ENCODE measurements at regions not wholly inside any gene's neighbourhood (a gene's known extent, or its start where the extent isn't known, plus 50 kb on each side); places are given as distances from the start of the nearest gene placed in this dataset.
"Not testable (repeated sequence)": the region's sequence is repeated elsewhere in the genome, so short reads cannot be mapped to it uniquely, and the experiment has no call there.

GRCh38 chr18:39296293-39296888, 1730.8 kb upstream of the CELF4 start:
- DNase-seq, result no peak

GRCh38 chr18:39276764-39277163, 1711.2 kb upstream of the CELF4 start:
- no peak for DNase-seq

GRCh38 chr18:39274535-39274934, 1708.9 kb upstream of the CELF4 start:
- DNase-seq, result no peak

- DNase-seq, result no peak
These were observed 1706.6 kb upstream of the CELF4 start for GRCh38 chr18:39272230-39272629.

DNA sequence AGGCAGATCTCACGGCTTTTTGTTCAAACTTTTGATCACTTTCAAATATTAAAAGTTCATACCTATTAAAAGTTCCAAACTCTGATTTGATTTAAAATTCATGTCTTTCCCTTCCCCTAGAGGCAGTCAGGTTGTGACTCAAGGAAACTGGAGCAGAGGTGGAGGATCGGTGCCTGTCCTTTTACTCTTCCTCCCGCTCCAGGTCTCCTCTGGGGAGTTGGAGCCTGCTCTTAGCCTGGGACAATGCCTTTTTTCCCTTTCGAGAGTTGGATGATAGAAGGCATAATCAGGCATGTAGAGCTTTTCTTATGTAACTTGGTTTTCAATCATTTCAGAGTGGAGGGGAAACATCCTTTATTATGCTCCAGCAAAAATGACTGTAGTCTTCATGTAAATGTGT, 1706.1 kb upstream of the CELF4 start:
- DNase-seq, result no peak

- no peak for DNase-seq
These were observed 1695.0 kb upstream of the CELF4 start for GRCh38 chr18:39260565-39260964.

DNA sequence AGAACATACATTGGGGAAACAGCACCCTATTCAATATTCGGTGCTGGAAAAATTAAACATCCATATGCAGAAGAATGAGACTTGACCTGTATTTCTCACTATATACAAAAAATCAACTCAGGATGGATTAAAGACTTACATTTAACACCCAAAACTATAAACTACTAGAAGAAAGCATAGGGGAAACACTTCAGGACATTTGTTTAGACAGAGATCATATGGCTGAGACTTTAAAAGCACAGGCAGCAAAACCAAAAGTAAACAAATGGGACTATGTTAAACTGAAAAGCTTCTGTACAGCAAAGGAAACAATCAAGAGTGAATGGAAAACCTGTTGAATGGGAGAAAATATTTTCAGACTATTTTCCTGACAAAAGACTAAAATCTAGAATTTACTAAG, 1694.1 kb upstream of the CELF4 start:
- DNase-seq, result no peak

GRCh38 chr18:39244242-39244641, 1678.6 kb upstream of the CELF4 start:
- no peak for DNase-seq

- DNase-seq, result no peak
These were observed 1675.9 kb upstream of the CELF4 start for GRCh38 chr18:39241534-39241933.

DNA sequence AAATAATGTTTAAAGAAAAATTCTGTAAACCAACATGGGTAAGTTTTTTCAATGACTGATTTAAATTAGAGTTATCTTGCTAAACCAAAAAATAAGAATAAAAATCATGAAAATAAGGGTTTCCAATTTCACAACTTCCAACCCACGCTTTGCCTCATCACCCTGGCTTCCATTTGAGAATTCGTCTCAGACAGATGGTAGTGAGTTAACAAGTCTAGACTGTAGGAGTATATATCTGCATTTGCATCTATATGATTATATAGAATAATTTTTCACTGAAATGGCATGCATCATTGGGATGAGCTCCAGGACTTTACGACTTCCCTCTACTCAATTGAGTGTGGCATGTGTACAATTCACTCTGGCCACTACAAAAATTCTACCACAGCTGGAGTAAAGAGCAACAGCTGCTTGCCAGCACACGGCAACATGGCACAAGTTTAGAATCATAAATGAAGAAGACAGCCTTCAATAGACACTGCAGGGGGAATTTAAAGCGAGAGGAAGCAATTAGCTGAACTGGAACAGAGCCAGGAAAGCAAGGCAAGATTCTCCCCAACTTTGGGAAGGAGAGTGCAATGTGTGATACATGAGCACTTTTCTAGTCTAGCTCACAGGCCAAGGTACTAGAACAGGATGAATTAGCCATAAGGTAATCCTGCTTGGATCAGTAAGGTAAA, 1673.5 kb upstream of the CELF4 start:
- no peak for DNase-seq

- no peak for DNase-seq
These were observed 1669.6 kb upstream of the CELF4 start for GRCh38 chr18:39235118-39235719.

DNA sequence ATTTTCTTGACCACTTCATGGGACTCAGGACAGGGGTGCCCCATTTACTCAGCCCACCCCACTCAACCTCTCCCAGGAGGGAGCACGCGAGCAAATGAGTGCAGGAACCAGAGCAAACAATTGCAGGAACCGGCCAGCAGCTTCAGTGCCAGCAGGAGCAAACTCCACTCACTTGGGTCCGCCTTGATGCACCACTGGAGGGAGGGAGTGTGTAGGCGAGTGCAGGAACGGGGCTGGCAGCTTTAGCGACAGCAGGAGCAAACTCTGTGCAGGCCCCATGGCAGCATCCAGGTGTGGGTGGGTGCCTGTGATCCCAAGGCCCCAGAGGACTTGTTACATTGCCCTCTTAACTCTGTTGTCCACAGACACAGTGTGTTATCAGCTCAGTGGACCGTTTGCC, 1667.3 kb upstream of the CELF4 start:
- DNase-seq, result no peak

GRCh38 chr18:39232490-39232889, 1666.9 kb upstream of the CELF4 start:
- no peak for DNase-seq

GRCh38 chr18:39230086-39230803, 1664.6 kb upstream of the CELF4 start:
- DNase-seq, result no peak

DNA sequence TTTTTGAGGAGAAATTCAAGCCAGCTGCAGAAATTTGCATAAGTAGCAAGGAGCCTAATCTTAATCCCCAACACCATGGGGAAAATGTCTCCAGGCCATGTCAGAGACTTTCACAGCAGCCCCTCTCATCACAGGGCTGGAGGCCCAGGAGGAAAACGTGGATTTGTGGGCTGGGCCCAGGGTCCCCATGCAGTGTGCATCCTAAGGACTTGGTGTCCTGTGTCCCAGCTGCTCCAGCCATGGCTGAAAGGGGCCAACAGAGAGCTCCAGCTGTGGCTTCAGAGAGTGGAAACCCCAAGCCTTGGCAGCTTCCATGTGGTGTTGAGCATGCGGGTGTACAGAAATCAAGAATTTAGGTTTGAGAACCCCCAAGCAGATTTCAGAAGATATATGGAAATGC, 1662.2 kb upstream of the CELF4 start:
- not testable (repeated sequence) for DNase-seq

DNA sequence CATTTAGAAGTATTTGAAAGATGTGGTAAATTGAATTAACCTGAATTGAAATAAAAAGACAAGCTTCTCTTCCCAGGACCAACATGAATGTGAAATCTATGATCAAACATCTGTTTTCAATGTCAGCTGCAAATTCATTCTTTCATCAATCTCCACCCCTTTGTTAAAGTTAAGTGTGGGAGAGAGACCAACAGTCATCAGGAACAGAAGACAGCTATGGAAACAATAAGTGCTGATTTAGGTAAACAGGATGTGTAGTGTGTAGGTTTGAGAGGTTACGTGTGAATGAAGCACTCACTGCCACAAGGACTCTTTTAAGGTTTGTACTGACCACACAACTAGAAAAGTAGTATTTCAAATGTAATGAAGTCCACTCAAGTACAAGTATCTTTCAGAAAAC, 1659.8 kb upstream of the CELF4 start:
- DNase-seq, result no peak

DNA sequence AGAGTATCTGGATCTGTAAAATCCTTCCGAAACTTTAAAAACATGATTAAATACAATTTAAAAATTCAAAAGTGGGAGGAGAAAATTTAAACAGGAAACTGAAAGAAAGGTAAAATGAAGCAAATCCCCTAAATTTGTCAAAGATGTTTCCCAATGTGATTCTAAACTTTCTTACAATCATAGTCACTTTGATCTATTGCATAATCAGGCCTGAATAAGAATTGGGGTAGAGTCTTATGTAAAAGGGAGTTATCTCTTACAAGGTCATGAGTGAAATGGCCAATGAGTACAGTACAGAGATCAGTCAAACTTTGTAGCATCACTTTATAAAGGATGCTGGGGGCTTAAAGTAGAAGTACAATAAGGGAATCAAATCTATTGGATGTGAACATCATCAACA, 1657.7 kb upstream of the CELF4 start:
- no peak for DNase-seq

GRCh38 chr18:39215920-39216319, 1650.3 kb upstream of the CELF4 start:
- no peak for DNase-seq

DNA sequence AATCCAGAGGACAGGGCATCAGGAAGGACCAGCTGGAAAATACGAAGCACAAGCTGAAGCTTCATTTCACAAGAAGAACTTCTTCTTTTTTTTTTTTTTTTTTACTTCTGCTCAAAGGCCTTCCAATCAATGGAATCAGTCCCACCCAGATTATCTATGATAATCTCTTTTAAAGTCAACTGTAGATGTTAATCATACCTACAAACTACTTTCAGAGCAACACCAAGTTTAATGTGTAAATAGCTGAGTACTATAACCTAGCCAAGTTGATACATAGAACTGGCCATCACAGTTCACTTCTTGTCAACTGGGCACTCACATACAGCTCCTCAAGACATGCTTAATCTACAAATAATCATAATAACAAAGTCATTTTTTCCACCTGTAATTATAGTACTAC, 1645.9 kb upstream of the CELF4 start:
- no peak for DNase-seq

DNA sequence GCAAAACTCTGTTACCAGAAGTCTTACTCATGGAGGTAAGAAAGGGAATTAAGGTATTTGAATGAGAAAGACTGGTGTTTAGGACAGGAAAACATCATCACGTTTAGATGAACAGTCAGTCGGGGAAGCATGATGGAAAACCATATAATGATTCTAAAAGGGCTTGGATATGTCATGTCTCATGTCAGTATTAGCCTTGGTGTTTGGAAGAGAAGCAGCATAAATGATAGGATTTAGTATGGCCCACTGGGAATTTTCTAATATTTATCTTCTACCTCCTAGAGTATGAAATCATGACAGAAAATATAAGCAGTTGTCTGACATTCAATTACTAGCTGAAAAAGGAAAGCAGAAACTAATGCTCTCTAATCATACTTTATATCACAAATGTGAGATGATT, 1643.6 kb upstream of the CELF4 start:
- no peak for DNase-seq

DNA sequence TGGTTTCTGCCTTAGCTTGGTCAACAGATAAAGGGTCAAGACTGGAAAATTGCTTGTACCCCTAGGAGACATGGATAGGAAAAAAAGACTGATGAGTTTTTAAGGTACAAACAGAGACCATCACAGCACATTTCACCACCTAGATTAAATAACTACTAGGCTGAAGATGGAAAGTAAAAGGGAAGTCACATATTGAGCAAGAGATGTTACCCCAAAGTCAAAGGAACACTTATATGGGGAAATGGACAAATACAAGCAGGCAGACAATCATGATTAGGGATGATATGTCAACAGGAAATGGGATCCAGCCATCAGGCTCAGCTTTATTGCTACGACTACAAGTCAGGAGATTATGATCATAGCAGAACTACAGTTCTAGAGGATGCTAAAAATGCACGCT, 1643.1 kb upstream of the CELF4 start:
- no peak for DNase-seq

- no peak for DNase-seq
These were observed 1642.6 kb upstream of the CELF4 start for GRCh38 chr18:39208190-39208589.

DNA sequence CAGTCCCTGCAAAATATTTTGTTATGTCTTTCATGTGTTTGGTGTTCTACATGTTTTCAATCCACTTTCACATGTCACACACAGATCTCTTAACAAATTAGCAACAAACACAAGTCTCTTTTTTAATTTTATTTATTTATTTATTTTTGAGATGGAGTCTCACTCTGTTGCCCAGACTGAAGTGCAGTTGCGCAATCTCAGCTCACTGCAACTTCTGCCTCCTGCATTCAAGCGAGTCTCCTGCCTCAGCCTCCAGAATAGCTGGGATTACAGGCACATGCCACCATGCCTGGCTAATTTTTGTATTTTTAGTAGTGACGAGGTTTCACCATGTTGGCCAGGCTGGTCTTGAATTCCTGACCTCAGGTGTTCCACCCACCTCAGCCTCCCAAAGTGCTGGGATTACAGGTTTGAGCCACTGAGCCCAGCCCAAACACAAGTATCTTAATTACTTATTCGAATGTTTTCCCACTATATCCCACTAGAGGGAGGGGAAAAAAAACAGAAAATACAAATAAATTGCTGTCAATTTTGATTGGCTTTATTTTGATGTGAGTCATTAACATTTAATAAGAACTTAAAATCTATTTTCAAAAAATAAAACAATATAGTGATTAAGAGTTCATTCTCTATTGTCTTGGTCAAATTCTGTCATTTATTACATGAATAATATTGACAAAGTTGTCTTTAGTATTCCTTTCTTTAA, 1641.0 kb upstream of the CELF4 start:
- DNase-seq, result not testable (repeated sequence)

Measured in CD4-positive, alpha-beta T cell treated with Interleukin-4 for 4 hours (primary cell).